SK-N-SH (cell line): ENCODE measurements at regions not wholly inside any gene's neighbourhood (a gene's known extent, or its start where the extent isn't known, plus 50 kb on each side); places are given as distances from the start of the nearest gene placed in this dataset.

ENCODE experiments used
- CTCF ChIA-PET: fragments of 300-600, 350-600 bp; formaldehyde crosslinking; extraction: SDS; loops from one replicate; lab custom pipeline; 2021; lab: Yijun Ruan, JAX
- POLR2A ChIA-PET: fragments of 350-600 bp; sonication (Branson Sonifier 250); formaldehyde crosslinking; extraction: SDS; loops from one replicate; lab custom pipeline; 2020; ENCODE audit warnings: antibody characterized with exemption, inconsistent platforms; lab: Yijun Ruan, JAX
- DNase-seq: peaks from one replicate; pipeline ENCODE4 v3.0.0; 2012
- H2AFZ ChIP-seq: fragments of 200-600 bp; sonication (generic); 2 replicates; pipeline ENCODE4 v1.8.1; 2016; ENCODE audit warnings: antibody characterized with exemption, mild to moderate bottlenecking, low read depth
- H3F3A ChIP-seq: fragments of 200-600 bp; sonication (generic); replicated peaks from 2 replicates; pipeline ENCODE3; 2016; ENCODE audit warnings: antibody characterized with exemption, mild to moderate bottlenecking; ENCODE audit not compliant: insufficient read depth
- H3K27ac ChIP-seq, 2 experiments: fragments of 200-500 bp in 1 of 2; fragments of 200-600 bp in 1 of 2; sonication (Bioruptor generic) in 1 of 2; sonication (generic), shearing (Covaris generic) in 1 of 2; 2 replicates each; pipeline versions ENCODE4 v1.5.1 to v1.6.1; 2014 to 2016; ENCODE audit warnings: low read depth in 2 of 2, inconsistent platforms in 1 of 2, low read length in 1 of 2, mild to moderate bottlenecking in 1 of 2, mixed read lengths in 1 of 2
- H3K27me3 ChIP-seq: fragments of 200-600 bp; sonication (generic), shearing (Covaris generic); 2 replicates; pipeline ENCODE4 v1.6.1; 2016; ENCODE audit warnings: mixed run types; ENCODE audit not compliant: insufficient read depth
- H3K36me3 ChIP-seq, 2 experiments: fragments of 200-500 bp in 1 of 2; fragments of 200-600 bp in 1 of 2; sonication (Bioruptor generic) in 1 of 2; sonication (generic) in 1 of 2; replicated peaks in 1 of 2; 2 replicates each; pipeline versions ENCODE3 to v1.5.1; 2014 to 2016; ENCODE audit warnings: low read length in 1 of 2, mild to moderate bottlenecking in 1 of 2; ENCODE audit not compliant: insufficient read depth in 2 of 2, control insufficient read depth in 1 of 2
- H3K4me1 ChIP-seq, 2 experiments: fragments of 200-500 bp in 1 of 2; fragments of 200-600 bp in 1 of 2; sonication (Bioruptor generic) in 1 of 2; sonication (generic), shearing (Covaris generic) in 1 of 2; 2 replicates each; pipeline versions ENCODE4 v1.5.1 to v1.6.1; 2014 to 2016; ENCODE audit warnings: low read depth in 1 of 2, low read length in 1 of 2, mixed run types in 1 of 2; ENCODE audit not compliant: insufficient read depth in 2 of 2, control insufficient read depth in 1 of 2
- H3K4me2 ChIP-seq: fragments of 200-600 bp; sonication (generic), shearing (Covaris generic); 2 replicates; pipeline ENCODE4 v1.6.1; 2017; ENCODE audit warnings: mixed run types
- H3K4me3 ChIP-seq, 2 experiments: fragments of 200-500 bp in 1 of 2; fragments of 200-600 bp in 1 of 2; sonication (Bioruptor generic) in 1 of 2; sonication (generic), shearing (Covaris generic) in 1 of 2; 2 replicates each; pipeline versions ENCODE4 v1.5.1 to v1.8.1; 2014 to 2016; ENCODE audit warnings: low read depth in 2 of 2, inconsistent platforms in 1 of 2, low read length in 1 of 2, mild to moderate bottlenecking in 1 of 2, mixed read lengths in 1 of 2, moderate library complexity in 1 of 2
- H3K79me2 ChIP-seq: fragments of 200-600 bp; sonication (generic); 2 replicates; pipeline ENCODE4 v1.8.1; 2017; ENCODE audit warnings: mild to moderate bottlenecking; ENCODE audit not compliant: insufficient read depth
- H3K9ac ChIP-seq: fragments of 200-600 bp; sonication (generic); 2 replicates; pipeline ENCODE4 v1.6.1; 2017; ENCODE audit warnings: mixed run types
- H3K9me2 ChIP-seq: fragments of 200-600 bp; sonication (generic); 2 replicates; pipeline ENCODE4 v1.6.1; 2017; ENCODE audit warnings: mixed run types
- H3K9me3 ChIP-seq: fragments of 200-600 bp; sonication (generic); 2 replicates; pipeline ENCODE4 v1.6.1; 2017; ENCODE audit warnings: mixed run types, mild to moderate bottlenecking, moderate library complexity
- H4K20me1 ChIP-seq: fragments of 200-600 bp; sonication (generic); 2 replicates; pipeline ENCODE4 v1.6.1; 2017; ENCODE audit warnings: mild to moderate bottlenecking, mixed run types; ENCODE audit not compliant: insufficient read depth
- EP300 ChIP-seq, 2 experiments: IDR thresholded peaks; 2 replicates each; pipeline versions ENCODE4 v1.4.0 to v1.6.1; 2012; ENCODE audit warnings: borderline replicate concordance in 1 of 2, low read depth in 1 of 2, low read length in 1 of 2
- EZH2phosphoT487 ChIP-seq: fragments of 200-600 bp; sonication (generic); IDR thresholded peaks from 2 replicates; pipeline ENCODE4 v1.6.1; 2017; ENCODE audit warnings: low read depth, mixed run types, mild to moderate bottlenecking, antibody characterized with exemption, moderate library complexity, borderline replicate concordance
- FOXJ3 ChIP-seq: sonication (generic); formaldehyde crosslinking; IDR thresholded peaks from 2 replicates; pipeline ENCODE4 v1.5.1; 2020; ENCODE audit warnings: mild to moderate bottlenecking, missing genetic modification reagents
- GABPA ChIP-seq: IDR thresholded peaks from 2 replicates; pipeline ENCODE4 v1.4.0; 2012; ENCODE audit warnings: low read depth, mild to moderate bottlenecking
- GATA2 ChIP-seq: sonication (generic); formaldehyde crosslinking; IDR thresholded peaks from 2 replicates; pipeline ENCODE4 v1.5.0; 2020; ENCODE audit warnings: mild to moderate bottlenecking, missing genetic modification reagents
- MEF2A ChIP-seq: IDR thresholded peaks from 2 replicates; pipeline ENCODE4 v1.4.0; 2012; ENCODE audit warnings: low read depth, borderline replicate concordance
- MXI1 ChIP-seq: IDR thresholded peaks from 2 replicates; pipeline ENCODE4 v1.6.1; 2012; ENCODE audit warnings: mild to moderate bottlenecking, low read depth, low read length, improper control_type of control experiment
- NFIC ChIP-seq: IDR thresholded peaks from 2 replicates; pipeline ENCODE4 v1.4.0; 2012; ENCODE audit warnings: borderline replicate concordance
- NRF1 ChIP-seq: IDR thresholded peaks from 2 replicates; pipeline ENCODE4 v1.6.1; 2012; ENCODE audit warnings: low read depth, mild to moderate bottlenecking, low read length
- POLR2AphosphoS5 ChIP-seq: IDR thresholded peaks from 2 replicates; pipeline ENCODE4 v1.6.1; 2012; ENCODE audit warnings: low read depth, low read length
- RCOR1 ChIP-seq: fragments of 150-350 bp; IDR thresholded peaks from 2 replicates; pipeline ENCODE4 v1.6.1; 2017; ENCODE audit warnings: antibody characterized with exemption, low read length
- SIN3A ChIP-seq: IDR thresholded peaks from 2 replicates; pipeline ENCODE4 v1.6.1; 2012; ENCODE audit warnings: low read depth, mild to moderate bottlenecking, low read length, moderate library complexity, borderline replicate concordance
- SMC3 ChIP-seq: IDR thresholded peaks from 2 replicates; pipeline ENCODE4 v1.6.1; 2012; ENCODE audit warnings: low read depth, low read length, improper control_type of control experiment
- TAF1 ChIP-seq: IDR thresholded peaks from 2 replicates; pipeline ENCODE4 v1.6.1; 2012; ENCODE audit warnings: low read depth, mild to moderate bottlenecking, low read length, moderate library complexity, borderline replicate concordance
- USF1 ChIP-seq: IDR thresholded peaks from 2 replicates; pipeline ENCODE4 v1.4.0; 2012; ENCODE audit warnings: low read depth, borderline replicate concordance
- USF2 ChIP-seq: fragments of 150-350 bp; IDR thresholded peaks from 2 replicates; pipeline ENCODE4 v1.6.1; 2017; ENCODE audit warnings: antibody characterized with exemption, low read length, low read depth, borderline replicate concordance
- YY1 ChIP-seq: IDR thresholded peaks from 2 replicates; pipeline ENCODE4 v1.4.0; 2012; ENCODE audit warnings: low read depth, mild to moderate bottlenecking
- WGBS: methylation state at CpG from one replicate; pipeline ENCODE4 v1.1.6; 2017; ENCODE audit warnings: low lambda C conversion rate; 5-methylcytosine and 5-hydroxymethylcytosine counted together

- H3K4me1 ChIP-seq = no peaks in the 10 kb centered on the region
- no peak for TF ChIP-seq NRF1
- TF ChIP-seq, all 33 proteins: peak for 0
- no peak overlapping the region for H3K27ac ChIP-seq
- no peak overlapping the region for H2AFZ ChIP-seq
- no peaks in the 10 kb centered on the region for H3K9me2 ChIP-seq
- no peaks in the 10 kb centered on the region for H3K27me3 ChIP-seq
- DNase-seq = no peak
- 3% methylated on average over 1 of the region's 1 CpG for WGBS
- ChIA-PET CTCF (no interaction called here), POLR2A (no interaction called here)
- H4K20me1 ChIP-seq = no peaks in the 10 kb centered on the region
- no peaks in the 10 kb centered on the region for H3K36me3 ChIP-seq
- no peaks in the 10 kb centered on the region for H3F3A ChIP-seq
- H3K9me3 ChIP-seq = no peaks in the 10 kb centered on the region
- H3K4me3 ChIP-seq = no peak overlapping the region
- H3K9ac ChIP-seq = no peak overlapping the region
- no peaks in the 10 kb centered on the region for H3K79me2 ChIP-seq
- no peak overlapping the region for H3K4me2 ChIP-seq
Measured at GRCh38 chr18:77433076-77433475, 183.4 kb downstream of the GALR1 start.

GRCh38 chr18:77439888-77440287, 190.2 kb downstream of the GALR1 start:
- CTCF ChIA-PET = no interaction called here

GRCh38 chr18:77442393-77442792, 192.7 kb downstream of the GALR1 start:
- Histone ChIP-seq H3K9me2 (no peaks in the 10 kb centered on the region), H3K36me3 (no peaks in the 10 kb centered on the region), H3K4me2 (no peak overlapping the region), H4K20me1 (no peaks in the 10 kb centered on the region), H3K9ac (no peak overlapping the region), H3F3A (no peaks in the 10 kb centered on the region), H3K4me1 (no peaks in the 10 kb centered on the region), H2AFZ (no peak overlapping the region), H3K4me3 (no peak overlapping the region), H3K27ac (no peak overlapping the region), H3K27me3 (no peaks in the 10 kb centered on the region), H3K9me3 (no peaks in the 10 kb centered on the region), H3K79me2 (no peaks in the 10 kb centered on the region)
- TF ChIP-seq MXI1 (no peak), EP300 (IDR thresholded peaks at IDR 0.05; ENCODE audit: borderline replicate concordance in 1 of 2, low read depth in 1 of 2, low read length in 1 of 2) (no peak)
- ChIA-PET POLR2A (no interaction called here), CTCF (no interaction called here)
- 0% methylated on average over 1 of the region's 6 CpGs for WGBS
- DNase-seq = no peak

More at GRCh38 chr18:77439888-77440287, 190.2 kb downstream of the GALR1 start:
- no peak overlapping the region for H3K9ac ChIP-seq
- TF ChIP-seq RCOR1 (no peak), NFIC (no peak), TAF1 (no peak), USF1 (no peak), FOXJ3 (CRISPR knock-in tag) (no peak), EZH2phosphoT487 (no peak), POLR2AphosphoS5 (no peak), EP300 (IDR thresholded peaks at IDR 0.05; ENCODE audit: borderline replicate concordance in 1 of 2, low read depth in 1 of 2, low read length in 1 of 2) (no peak), GATA2 (CRISPR knock-in tag) (no peak), USF2 (no peak), SIN3A (no peak), MEF2A (no peak), GABPA (no peak), SMC3 (no peak), YY1 (no peak)
- no peaks in the 10 kb centered on the region for H4K20me1 ChIP-seq
- H3K36me3 ChIP-seq = no peaks in the 10 kb centered on the region
- no peak overlapping the region for H2AFZ ChIP-seq
- H3K4me3 ChIP-seq = no peak overlapping the region
- no peak overlapping the region for H3K27ac ChIP-seq
- H3K4me1 ChIP-seq = no peaks in the 10 kb centered on the region
- H3K4me2 ChIP-seq = no peak overlapping the region
- WGBS = 21% methylated on average over 2 of the region's 2 CpGs
- H3K79me2 ChIP-seq = no peaks in the 10 kb centered on the region
- no peaks in the 10 kb centered on the region for H3K9me2 ChIP-seq
- H3K9me3 ChIP-seq = no peaks in the 10 kb centered on the region
- POLR2A ChIA-PET = no interaction called here
- no peak for DNase-seq
- H3K27me3 ChIP-seq = no peaks in the 10 kb centered on the region
- H3F3A ChIP-seq = no peaks in the 10 kb centered on the region
